ENCODE measurements at regions not wholly inside any gene's neighbourhood (a gene's known extent, or its start where the extent isn't known, plus 50 kb on each side); places are given as distances from the start of the nearest gene placed in this dataset.

- H3K4me1 ChIP-seq (replicated peaks in 1 of 4; ENCODE audit: control insufficient read depth in 3 of 4, insufficient read depth in 4 of 4, low read length in 3 of 4) = no peaks in the 10 kb centered on the region
- DNase-seq (ENCODE audit: low read depth in 1 of 2, low spot score in 2 of 2) = no peak
- H4K8ac ChIP-seq (ENCODE audit: extremely low read depth, insufficient read depth, low read length) = no peak overlapping the region
- no peak overlapping the region for H3K56ac ChIP-seq (replicated peaks; ENCODE audit: insufficient read length, low read depth, low read length)
- H4K91ac ChIP-seq (replicated peaks; ENCODE audit: insufficient read length, low read length) = no peak overlapping the region
- H3K36me3 ChIP-seq (ENCODE audit: control insufficient read depth in 2 of 4, insufficient read depth in 4 of 4, low read length in 3 of 4) = no peaks in the 10 kb centered on the region; a peak in 1 of 8 replicates
- no peaks in the 10 kb centered on the region for H3K9me3 ChIP-seq (ENCODE audit: insufficient read depth in 2 of 2, low read depth in 1 of 2, low read length in 1 of 2)
- H3K79me2 ChIP-seq (ENCODE audit: control insufficient read depth in 1 of 2, insufficient read depth in 2 of 2, low read length in 2 of 2) = no peaks in the 10 kb centered on the region
- H2BK5ac ChIP-seq (ENCODE audit: low read depth, low read length) = no peak overlapping the region
- no peak overlapping the region for H2AK5ac ChIP-seq (ENCODE audit: low read depth, low read length)
- POLR2A ChIA-PET (ENCODE audit: partially characterized antibody) = no interaction called here
- H3K27me3 ChIP-seq (replicated peaks in 1 of 4; ENCODE audit: control insufficient read depth in 3 of 4, extremely low read depth in 1 of 4, insufficient read depth in 3 of 4, low read length in 3 of 4) = no peaks in the 10 kb centered on the region
- no peak overlapping the region for H3K4ac ChIP-seq (replicated peaks; ENCODE audit: insufficient read length, low read depth, low read length)
- CTCF ChIA-PET (ENCODE audit: partially characterized antibody) = interaction anchor here (0.6 to 1.6 kb wide), 3 partner anchors 10 to 152 kb away, joined by 3 to 7 read pairs (median 3); no protein-coding TSS in a partner anchor
- no peaks in the 10 kb centered on the region for H3K79me1 ChIP-seq (ENCODE audit: low read depth, low read length)
- H3K27ac ChIP-seq (ENCODE audit: low read depth, low read length) = no peak overlapping the region
- no peak for FAIRE-seq
- no peak overlapping the region for H2BK15ac ChIP-seq (ENCODE audit: low read length)
- H3K4me2 ChIP-seq (ENCODE audit: insufficient read depth in 1 of 2, low read depth in 2 of 2, low read length in 2 of 2) = no peak overlapping the region
- no peak overlapping the region for H3K14ac ChIP-seq (ENCODE audit: insufficient read length)
- H2BK20ac ChIP-seq (ENCODE audit: low read length) = no peak overlapping the region
- no peak overlapping the region for H3K18ac ChIP-seq (ENCODE audit: extremely low read depth, low read length)
- 93% methylated on average over 4 of the region's 4 CpGs; no CpG with 5 or more reads in 1 of the 2 experiments for WGBS, 2 experiments (ENCODE audit: extremely low coverage in 1 of 2, insufficient coverage in 1 of 2, insufficient read length in 1 of 2, insufficient replicate concordance in 2 of 2, low coverage in 1 of 2, low lambda C conversion rate in 2 of 2, missing lambda C conversion rate in 1 of 2)
- H3K23ac ChIP-seq (ENCODE audit: insufficient read length) = no peak overlapping the region
- no peak overlapping the region for H2AFZ ChIP-seq (ENCODE audit: low read length)
- no peak overlapping the region for H4K5ac ChIP-seq (ENCODE audit: insufficient read length, low read depth, low read length)
- H2BK12ac ChIP-seq (ENCODE audit: low read depth, low read length) = no peak overlapping the region
- no peaks in the 10 kb centered on the region for H4K20me1 ChIP-seq (replicated peaks in 1 of 2; ENCODE audit: control insufficient read depth in 1 of 2, insufficient read depth in 2 of 2, low read length in 2 of 2)
- no peak overlapping the region for H3K4me3 ChIP-seq (ENCODE audit: extremely low read depth in 1 of 4, insufficient read depth in 2 of 4, low read depth in 3 of 4, low read length in 4 of 4)
- H3K23me2 ChIP-seq (ENCODE audit: low read depth, low read length) = no peaks in the 10 kb centered on the region; the same call in 1 of the 2 replicates
- no peak overlapping the region for H2BK120ac ChIP-seq (replicated peaks; ENCODE audit: low read depth, low read length)
- no peak overlapping the region for H3K9ac ChIP-seq (replicated peaks in 1 of 4; ENCODE audit: extremely low read depth in 1 of 4, low read depth in 3 of 4, low read length in 3 of 4)
- TF ChIP-seq HDAC6 (IDR thresholded peaks at IDR 0.05; ENCODE audit: low read depth, low read length) (no peak), TEAD4 (IDR thresholded peaks at IDR 0.05; ENCODE audit: low read depth, low read length) (no peak), CHD1 (IDR thresholded peaks at IDR 0.05; ENCODE audit: low read depth, low read length) (no peak), EZH2 (IDR thresholded peaks at IDR 0.05; ENCODE audit: low read depth, low read length, severe bottlenecking) (no peak)
Measured at GRCh38 chr4:65046192-65047133, 623.8 kb downstream of the EPHA5 start.
